Right renal cortex interstitium (tissue), 3 donors: ENCODE measurements at regions not wholly inside any gene's neighbourhood (a gene's known extent, or its start where the extent isn't known, plus 50 kb on each side); places are given as distances from the start of the nearest gene placed in this dataset.
"Not testable (repeated sequence)": the region's sequence is repeated elsewhere in the genome, so short reads cannot be mapped to it uniquely, and the experiment has no call there.

Experiments used
- DNase-seq, 3 donors: peaks; one replicate each; pipeline ENCODE4 v3.0.0-alpha.2; 2013; ENCODE audit warnings: low read depth in 3 of 3, low spot score in 2 of 3

GRCh38 chrX:22526339-22526738 lies 253.6 kb downstream of the CBLL2 start:
- DNase-seq, result no peak

GRCh38 chrX:22527302-22527701 lies 254.6 kb downstream of the CBLL2 start:
- no peak for DNase-seq

GRCh38 chrX:22533898-22534297 lies 261.2 kb downstream of the CBLL2 start:
- DNase-seq, result no peak

- DNase-seq, result no peak
These were observed 261.9 kb downstream of the CBLL2 start for GRCh38 chrX:22534643-22535042.

- DNase-seq, result no peak
These were observed 264.1 kb downstream of the CBLL2 start for GRCh38 chrX:22536746-22537304.

- DNase-seq, result no peak
These were observed 265.9 kb downstream of the CBLL2 start for GRCh38 chrX:22538580-22538979.

GRCh38 chrX:22541926-22542325 lies 269.2 kb downstream of the CBLL2 start:
- DNase-seq, result no peak

- no peak for DNase-seq
These were observed 269.9 kb downstream of the CBLL2 start for GRCh38 chrX:22542641-22543040.

- no peak for DNase-seq
These were observed 286.8 kb downstream of the CBLL2 start for GRCh38 chrX:22559506-22559905.

GRCh38 chrX:22575161-22575845 lies 302.6 kb downstream of the CBLL2 start:
- no peak for DNase-seq

- no peak for DNase-seq
These were observed 304.5 kb downstream of the CBLL2 start for GRCh38 chrX:22577181-22577580.

GRCh38 chrX:22585831-22586230 lies 313.1 kb downstream of the CBLL2 start:
- DNase-seq, result no peak

GRCh38 chrX:22589845-22590244 lies 317.1 kb downstream of the CBLL2 start:
- DNase-seq, result no peak

- no peak for DNase-seq
These were observed 322.1 kb downstream of the CBLL2 start for GRCh38 chrX:22594766-22595165.

- DNase-seq, result no peak
These were observed 330.3 kb downstream of the CBLL2 start for GRCh38 chrX:22603060-22603459.

GRCh38 chrX:22609452-22609851 lies 336.7 kb downstream of the CBLL2 start:
- DNase-seq, result not testable (repeated sequence)

- no peak for DNase-seq
These were observed 344.2 kb downstream of the CBLL2 start for GRCh38 chrX:22616867-22617266.

- no peak for DNase-seq
These were observed 354.9 kb downstream of the CBLL2 start for GRCh38 chrX:22627576-22627975.

- DNase-seq, result no peak
These were observed 355.6 kb downstream of the CBLL2 start for GRCh38 chrX:22628275-22628674.

GRCh38 chrX:22629105-22629725 lies 356.5 kb downstream of the CBLL2 start:
- no peak for DNase-seq

GRCh38 chrX:22634083-22634482 lies 361.4 kb downstream of the CBLL2 start:
- no peak for DNase-seq

GRCh38 chrX:22634751-22635150 lies 362.0 kb downstream of the CBLL2 start:
- no peak for DNase-seq
